ENCODE measurements at regions not wholly inside any gene's neighbourhood (a gene's known extent, or its start where the extent isn't known, plus 50 kb on each side); places are given as distances from the start of the nearest gene placed in this dataset.

DNA sequence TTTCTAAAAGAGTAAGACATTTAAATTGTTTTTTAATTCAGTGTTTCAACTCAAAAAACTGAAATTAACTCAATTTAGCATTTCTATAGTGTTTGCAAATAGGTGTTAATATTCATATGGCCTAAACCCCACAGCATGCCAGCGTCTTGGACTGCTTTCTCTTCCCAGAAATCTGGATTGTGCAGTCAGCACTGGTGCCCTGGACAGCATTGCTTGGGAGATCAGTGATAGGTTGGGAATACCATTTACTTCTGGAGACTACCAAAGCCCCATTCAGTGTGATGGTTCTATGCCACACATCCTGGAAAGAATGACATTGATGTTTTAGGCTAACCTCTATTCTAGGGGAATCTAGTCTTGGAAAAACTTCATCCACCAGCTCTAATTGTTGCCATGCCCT, 455.0 kb upstream of the KLHL29 start:
- TF ChIP-seq POLR2A (IDR thresholded peaks at IDR 0.05) (no peak), POLR2AphosphoS5 (IDR thresholded peaks at IDR 0.05) (no peak)
- TF ChIP-seq, protein P1, sequence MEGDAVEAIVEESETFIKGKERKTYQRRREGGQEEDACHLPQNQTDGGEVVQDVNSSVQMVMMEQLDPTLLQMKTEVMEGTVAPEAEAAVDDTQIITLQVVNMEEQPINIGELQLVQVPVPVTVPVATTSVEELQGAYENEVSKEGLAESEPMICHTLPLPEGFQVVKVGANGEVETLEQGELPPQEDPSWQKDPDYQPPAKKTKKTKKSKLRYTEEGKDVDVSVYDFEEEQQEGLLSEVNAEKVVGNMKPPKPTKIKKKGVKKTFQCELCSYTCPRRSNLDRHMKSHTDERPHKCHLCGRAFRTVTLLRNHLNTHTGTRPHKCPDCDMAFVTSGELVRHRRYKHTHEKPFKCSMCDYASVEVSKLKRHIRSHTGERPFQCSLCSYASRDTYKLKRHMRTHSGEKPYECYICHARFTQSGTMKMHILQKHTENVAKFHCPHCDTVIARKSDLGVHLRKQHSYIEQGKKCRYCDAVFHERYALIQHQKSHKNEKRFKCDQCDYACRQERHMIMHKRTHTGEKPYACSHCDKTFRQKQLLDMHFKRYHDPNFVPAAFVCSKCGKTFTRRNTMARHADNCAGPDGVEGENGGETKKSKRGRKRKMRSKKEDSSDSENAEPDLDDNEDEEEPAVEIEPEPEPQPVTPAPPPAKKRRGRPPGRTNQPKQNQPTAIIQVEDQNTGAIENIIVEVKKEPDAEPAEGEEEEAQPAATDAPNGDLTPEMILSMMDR (IDR thresholded peaks at IDR 0.05) = no peak
